Progenitor cell of endocrine pancreas (in vitro differentiated cells): ENCODE measurements at regions not wholly inside any gene's neighbourhood (a gene's known extent, or its start where the extent isn't known, plus 50 kb on each side); places are given as distances from the start of the nearest gene placed in this dataset.
A peak's percentile ranks its signal among the peaks of the same experiment; 100 is the strongest.

Source experiments
- DNase-seq: peaks from one replicate; pipeline ENCODE4 v3.0.0; 2021; ENCODE audit warnings: low spot score; ENCODE audit not compliant: unreplicated experiment
- H3K27ac Mint-ChIP-seq: 2 replicates; pipeline ENCODE4 v1.8.0; 2021; ENCODE audit warnings: mild to moderate bottlenecking, moderate library complexity, mixed read lengths
- H3K27me3 Mint-ChIP-seq: 2 replicates; pipeline ENCODE4 v1.8.0; 2021; ENCODE audit warnings: mixed read lengths
- H3K36me3 Mint-ChIP-seq: 2 replicates; pipeline ENCODE4 v1.8.0; 2022; ENCODE audit warnings: mixed read lengths; ENCODE audit not compliant: insufficient read depth
- H3K4me1 Mint-ChIP-seq: 2 replicates; pipeline ENCODE4 v1.8.0; 2021; ENCODE audit warnings: low read depth, mixed read lengths
- H3K4me3 Mint-ChIP-seq: 2 replicates; pipeline ENCODE4 v1.8.0; 2021; ENCODE audit warnings: low read depth, mild to moderate bottlenecking, moderate library complexity, mixed read lengths
- H3K9me3 Mint-ChIP-seq: 2 replicates; pipeline ENCODE4 v1.8.0; 2021; ENCODE audit warnings: low read depth, mixed read lengths
- TF ChIP-seq, protein P1 (sequence below): fragments of 200-600 bp; sonication (generic); IDR thresholded peaks from one replicate; pipeline ENCODE4 v1.5.0; 2021; ENCODE audit warnings: antibody characterized with exemption, mild to moderate bottlenecking; ENCODE audit not compliant: unreplicated experiment

DNA sequence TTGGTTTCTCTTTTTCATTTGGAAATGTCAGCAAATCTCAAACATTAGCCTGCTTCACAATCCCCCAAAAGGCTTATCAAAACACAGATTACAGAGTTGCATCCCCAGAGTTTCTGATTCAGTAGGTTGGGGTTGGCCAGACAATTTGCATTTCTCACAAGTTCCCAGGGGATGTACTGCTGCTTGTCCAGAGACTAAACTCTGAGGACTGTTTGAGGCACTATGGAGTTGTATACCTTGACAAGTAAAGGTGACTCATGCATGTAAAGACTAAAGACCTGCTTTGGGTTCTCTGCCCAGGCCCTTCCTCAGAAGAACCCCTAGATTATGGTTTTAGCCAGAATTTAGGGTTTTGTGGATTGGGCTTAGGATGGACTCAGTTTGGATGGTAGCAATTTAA lies 151.1 kb upstream of the ARHGEF26 start:
- Mint-ChIP-seq H3K9me3 (peaks cover 2% of the 10 kb centered on the region), H3K4me3 (no peak overlapping the region), H3K4me1 (no peaks in the 10 kb centered on the region), H3K36me3 (no peaks in the 10 kb centered on the region), H3K27ac (no peak overlapping the region), H3K27me3 (no peaks in the 10 kb centered on the region)
- TF ChIP-seq, protein P1, sequence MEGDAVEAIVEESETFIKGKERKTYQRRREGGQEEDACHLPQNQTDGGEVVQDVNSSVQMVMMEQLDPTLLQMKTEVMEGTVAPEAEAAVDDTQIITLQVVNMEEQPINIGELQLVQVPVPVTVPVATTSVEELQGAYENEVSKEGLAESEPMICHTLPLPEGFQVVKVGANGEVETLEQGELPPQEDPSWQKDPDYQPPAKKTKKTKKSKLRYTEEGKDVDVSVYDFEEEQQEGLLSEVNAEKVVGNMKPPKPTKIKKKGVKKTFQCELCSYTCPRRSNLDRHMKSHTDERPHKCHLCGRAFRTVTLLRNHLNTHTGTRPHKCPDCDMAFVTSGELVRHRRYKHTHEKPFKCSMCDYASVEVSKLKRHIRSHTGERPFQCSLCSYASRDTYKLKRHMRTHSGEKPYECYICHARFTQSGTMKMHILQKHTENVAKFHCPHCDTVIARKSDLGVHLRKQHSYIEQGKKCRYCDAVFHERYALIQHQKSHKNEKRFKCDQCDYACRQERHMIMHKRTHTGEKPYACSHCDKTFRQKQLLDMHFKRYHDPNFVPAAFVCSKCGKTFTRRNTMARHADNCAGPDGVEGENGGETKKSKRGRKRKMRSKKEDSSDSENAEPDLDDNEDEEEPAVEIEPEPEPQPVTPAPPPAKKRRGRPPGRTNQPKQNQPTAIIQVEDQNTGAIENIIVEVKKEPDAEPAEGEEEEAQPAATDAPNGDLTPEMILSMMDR, result no peak
- no peak for DNase-seq

DNA sequence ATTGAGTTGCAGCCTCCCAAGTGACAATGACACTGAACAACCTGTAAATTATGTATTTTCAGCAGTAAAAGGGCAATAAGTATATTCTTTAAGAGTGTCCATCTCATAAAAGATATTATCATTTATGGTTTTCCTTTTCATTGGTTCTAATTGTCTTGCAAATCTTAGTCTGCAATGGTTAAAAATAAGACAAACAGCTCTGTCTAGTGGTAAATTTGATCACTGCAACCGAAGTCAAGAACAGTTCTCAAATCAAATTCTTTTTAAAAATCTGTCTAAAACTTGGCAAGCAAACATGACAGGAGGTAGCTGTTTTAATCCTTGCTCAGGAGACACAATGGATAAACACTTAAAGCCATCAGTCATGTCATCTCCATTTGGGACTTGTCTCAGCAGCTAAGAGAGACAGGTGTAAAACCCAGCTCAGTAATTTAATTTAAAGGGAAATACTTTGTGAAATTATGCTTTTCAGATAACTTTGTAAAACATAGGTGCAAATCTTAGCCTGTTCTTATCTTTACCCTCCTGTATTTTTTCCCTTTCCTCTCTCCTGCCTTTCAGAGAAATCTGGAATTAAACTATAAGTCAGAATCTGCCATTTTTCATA lies 150.3 kb upstream of the ARHGEF26 start:
- TF ChIP-seq, protein P1, result peak; percentile 62
- H3K27me3 Mint-ChIP-seq, result no peaks in the 10 kb centered on the region
- no peak overlapping the region for H3K27ac Mint-ChIP-seq
- no peak overlapping the region for H3K4me3 Mint-ChIP-seq
- DNase-seq, result no peak
- H3K4me1 Mint-ChIP-seq, result no peaks in the 10 kb centered on the region
- no peaks in the 10 kb centered on the region for H3K36me3 Mint-ChIP-seq
- H3K9me3 Mint-ChIP-seq, result no peaks in the 10 kb centered on the region

DNA sequence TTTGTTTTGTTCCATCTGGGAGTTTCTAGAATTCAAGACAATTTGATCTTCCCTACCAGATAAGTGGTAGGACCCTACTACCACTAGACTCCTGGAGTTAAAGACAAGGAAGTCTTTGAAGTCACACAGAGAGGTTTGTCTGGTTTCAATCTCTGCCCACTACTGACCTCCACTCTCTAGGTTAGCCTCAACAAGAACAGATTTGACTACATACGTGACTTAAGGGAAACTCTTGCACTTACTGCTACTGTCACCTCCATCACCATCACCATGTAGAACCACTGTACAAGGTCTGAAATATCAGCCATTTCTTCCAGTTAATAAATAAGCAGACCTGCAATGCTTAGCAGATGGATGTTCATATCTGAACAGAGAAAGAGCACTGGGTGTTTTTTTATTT lies 148.3 kb upstream of the ARHGEF26 start:
- no peaks in the 10 kb centered on the region for H3K4me1 Mint-ChIP-seq
- no peak for DNase-seq
- H3K9me3 Mint-ChIP-seq, result no peaks in the 10 kb centered on the region
- TF ChIP-seq, protein P1, result no peak
- H3K4me3 Mint-ChIP-seq, result no peak overlapping the region
- H3K27ac Mint-ChIP-seq, result no peak overlapping the region
- H3K27me3 Mint-ChIP-seq, result no peaks in the 10 kb centered on the region
- no peaks in the 10 kb centered on the region for H3K36me3 Mint-ChIP-seq

DNA sequence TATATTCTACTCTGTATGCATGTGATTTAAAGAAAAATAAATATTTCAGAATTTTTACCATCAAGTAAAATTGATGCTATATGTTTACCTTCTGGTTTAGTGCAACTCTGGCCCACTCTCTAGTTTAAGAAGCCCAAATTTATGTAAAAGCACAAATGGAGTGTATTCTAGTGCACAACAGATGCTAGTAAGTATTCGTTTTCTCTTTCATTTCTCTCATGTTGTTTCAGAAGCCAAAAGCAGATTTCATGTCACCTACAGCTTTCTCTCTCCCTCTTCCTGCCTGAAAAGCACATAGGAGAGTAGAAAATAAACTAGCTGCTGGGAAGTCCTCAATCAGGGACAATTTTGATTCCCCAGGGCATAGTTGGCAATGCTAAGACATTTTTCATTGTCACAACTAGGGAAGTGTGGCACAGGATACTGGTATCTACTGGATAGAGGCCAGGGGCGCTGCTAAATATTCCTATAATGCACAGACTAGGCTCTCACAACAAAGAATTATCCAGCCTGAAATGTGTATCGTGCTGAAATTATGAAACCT lies 147.4 kb upstream of the ARHGEF26 start:
- no peaks in the 10 kb centered on the region for H3K27me3 Mint-ChIP-seq
- H3K27ac Mint-ChIP-seq, result no peak overlapping the region
- H3K4me1 Mint-ChIP-seq, result no peaks in the 10 kb centered on the region
- no peaks in the 10 kb centered on the region for H3K9me3 Mint-ChIP-seq
- TF ChIP-seq, protein P1, result no peak
- H3K4me3 Mint-ChIP-seq, result no peak overlapping the region
- DNase-seq, result no peak
- H3K36me3 Mint-ChIP-seq, result no peaks in the 10 kb centered on the region

DNA sequence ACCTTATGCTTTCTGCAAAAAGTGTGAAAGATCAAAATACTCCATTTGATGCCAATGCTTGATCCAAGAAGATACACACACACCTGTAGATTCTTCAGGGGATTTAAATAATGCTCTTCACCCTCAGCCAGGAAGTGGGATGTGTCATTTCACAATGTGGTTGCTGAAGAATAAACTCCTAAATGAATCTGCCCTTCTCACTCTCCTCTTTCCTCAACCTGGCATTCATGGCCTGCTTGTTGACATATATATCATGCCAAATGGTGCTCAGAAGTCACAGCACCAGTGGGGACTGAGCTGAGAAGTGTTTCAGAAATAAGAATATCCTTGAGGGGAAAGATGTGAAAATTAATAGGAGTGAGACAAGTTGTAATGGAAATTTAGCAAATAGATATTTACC lies 146.6 kb upstream of the ARHGEF26 start:
- TF ChIP-seq, protein P1, result no peak
- Mint-ChIP-seq H3K4me3 (no peak overlapping the region), H3K27me3 (no peaks in the 10 kb centered on the region), H3K27ac (no peak overlapping the region), H3K36me3 (no peaks in the 10 kb centered on the region), H3K9me3 (no peaks in the 10 kb centered on the region), H3K4me1 (no peaks in the 10 kb centered on the region)
- DNase-seq, result no peak
